NK-92 treated with Interleukin-12 subunit alpha and Interleukin-12 subunit beta, amount 100 ng/mL, for 24 hours (cell line): ENCODE measurements at regions not wholly inside any gene's neighbourhood (a gene's known extent, or its start where the extent isn't known, plus 50 kb on each side); places are given as distances from the start of the nearest gene placed in this dataset.
"Not testable (repeated sequence)": the region's sequence is repeated elsewhere in the genome, so short reads cannot be mapped to it uniquely, and the experiment has no call there.

Experiments
- DNase-seq: peaks from one replicate; lab custom pipeline; 2025; lab: John Stamatoyannopoulos, UW

- no peak for DNase-seq
Measured at GRCh38 chr2:225806105-225806504, 406.6 kb downstream of the NYAP2 start.

GRCh38 chr2:225802076-225802475 is 402.6 kb downstream of the NYAP2 start:
- not testable (repeated sequence) for DNase-seq

GRCh38 chr2:225797394-225797793 is 397.9 kb downstream of the NYAP2 start:
- DNase-seq, result no peak

- DNase-seq, result no peak
Measured at GRCh38 chr2:225794652-225795400, 395.3 kb downstream of the NYAP2 start.

GRCh38 chr2:225793736-225794550 is 394.4 kb downstream of the NYAP2 start:
- no peak for DNase-seq

DNA sequence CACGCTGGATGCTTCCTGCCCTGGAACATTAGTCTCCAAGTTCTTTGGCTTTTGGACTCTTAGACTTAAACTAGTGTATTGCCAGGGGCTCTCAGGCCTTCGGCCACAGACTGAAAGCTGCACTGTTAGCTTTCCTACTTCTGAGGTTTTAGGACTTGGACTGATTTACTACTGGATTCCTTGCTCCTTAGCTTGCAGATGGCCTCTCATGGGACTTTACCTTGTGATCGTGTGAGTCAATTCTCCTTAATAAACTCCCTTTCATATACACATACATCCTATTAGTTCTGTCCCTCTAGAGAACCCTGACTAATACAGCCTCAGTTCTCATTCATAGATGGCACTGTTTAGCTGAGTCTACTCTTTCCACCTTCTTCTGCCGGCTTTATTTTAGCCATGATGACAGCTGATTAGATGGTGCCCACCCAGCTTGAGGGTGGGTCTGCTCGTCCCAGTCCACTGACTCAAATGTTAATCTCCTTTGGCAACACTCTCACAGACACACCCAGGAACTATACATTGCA is 389.1 kb downstream of the NYAP2 start:
- no peak for DNase-seq

DNA sequence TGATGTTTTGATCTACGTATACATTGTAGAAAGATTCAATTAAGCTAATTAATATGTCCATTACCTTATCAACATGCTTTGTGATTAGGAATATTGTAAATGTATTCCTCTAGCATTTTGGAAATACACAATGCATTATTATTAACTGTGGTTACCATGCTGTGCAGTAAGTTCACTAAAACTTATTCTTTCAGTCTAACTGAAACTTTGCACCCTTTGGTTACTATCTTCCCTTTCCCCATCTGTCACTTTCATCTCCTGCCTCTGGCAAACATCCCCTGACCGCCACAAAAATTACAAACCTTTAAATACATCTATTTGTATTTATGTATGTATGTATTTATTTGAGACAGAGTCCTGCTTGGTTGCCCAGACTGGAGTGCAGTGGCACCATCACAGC is 388.0 kb downstream of the NYAP2 start:
- no peak for DNase-seq

GRCh38 chr2:225781991-225782390 is 382.5 kb downstream of the NYAP2 start:
- no peak for DNase-seq

- DNase-seq, result no peak
Measured at GRCh38 chr2:225781145-225781544, 381.6 kb downstream of the NYAP2 start.

- no peak for DNase-seq
Measured at GRCh38 chr2:225779829-225780228, 380.3 kb downstream of the NYAP2 start.

DNA sequence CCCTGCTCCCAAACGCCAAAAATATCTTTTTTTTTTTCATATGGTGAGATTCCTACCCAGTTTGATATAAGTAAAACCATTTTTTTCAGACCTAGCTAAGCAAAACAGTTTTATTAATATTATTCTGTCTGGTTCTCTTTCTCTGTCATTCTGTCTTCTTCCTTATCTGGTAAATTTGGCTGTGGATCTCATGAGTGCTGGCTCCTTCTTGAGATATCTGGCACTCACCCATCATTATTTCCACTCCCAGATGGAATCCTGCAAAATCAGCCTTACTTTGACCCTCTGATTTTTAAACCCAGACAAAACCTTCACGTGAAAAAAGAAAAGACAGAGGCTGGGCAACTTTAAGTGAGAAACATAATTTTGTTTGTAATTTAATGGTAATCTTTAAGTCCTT is 373.6 kb downstream of the NYAP2 start:
- no peak for DNase-seq

DNA sequence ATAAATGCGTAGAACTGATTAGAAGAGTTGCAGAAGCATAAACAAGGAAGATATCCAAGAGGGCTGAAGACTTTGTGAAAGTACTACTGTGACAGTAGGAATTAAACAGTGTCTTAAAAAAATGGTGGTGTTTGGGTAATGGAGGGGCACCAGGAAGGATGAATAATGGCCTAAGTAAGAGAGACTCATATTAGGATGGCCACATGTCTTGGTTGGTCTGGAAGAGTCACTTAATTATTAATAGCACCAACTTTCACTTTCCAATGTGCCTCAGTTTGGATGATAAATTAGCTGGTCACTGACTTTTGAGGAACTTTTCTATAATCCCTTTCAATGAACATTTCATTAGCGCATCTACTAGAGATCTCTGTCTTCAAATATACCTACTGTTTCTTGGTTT is 372.2 kb downstream of the NYAP2 start:
- no peak for DNase-seq

- DNase-seq, result no peak
Measured at GRCh38 chr2:225768741-225769140, 369.2 kb downstream of the NYAP2 start.

- DNase-seq, result no peak
Measured at GRCh38 chr2:225766431-225766830, 366.9 kb downstream of the NYAP2 start.

DNA sequence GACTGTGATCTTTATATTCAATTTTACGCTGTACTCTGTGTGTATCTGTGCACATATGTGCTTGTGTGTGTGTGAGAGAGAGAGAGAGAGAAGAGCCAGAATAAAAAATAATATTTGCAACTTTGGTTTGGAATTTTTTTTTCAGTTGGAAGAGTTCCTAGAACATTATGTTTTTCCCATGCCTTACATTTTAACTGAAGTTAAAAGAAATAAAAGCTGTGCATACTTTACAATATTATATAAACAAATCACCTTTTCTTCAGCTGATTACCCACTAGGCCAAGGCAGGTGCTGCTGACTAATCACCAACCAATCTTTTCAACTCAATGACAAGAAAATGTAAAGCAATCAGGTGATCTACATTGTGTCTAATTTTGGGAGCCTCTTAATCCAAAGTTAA is 366.3 kb downstream of the NYAP2 start:
- no peak for DNase-seq

DNA sequence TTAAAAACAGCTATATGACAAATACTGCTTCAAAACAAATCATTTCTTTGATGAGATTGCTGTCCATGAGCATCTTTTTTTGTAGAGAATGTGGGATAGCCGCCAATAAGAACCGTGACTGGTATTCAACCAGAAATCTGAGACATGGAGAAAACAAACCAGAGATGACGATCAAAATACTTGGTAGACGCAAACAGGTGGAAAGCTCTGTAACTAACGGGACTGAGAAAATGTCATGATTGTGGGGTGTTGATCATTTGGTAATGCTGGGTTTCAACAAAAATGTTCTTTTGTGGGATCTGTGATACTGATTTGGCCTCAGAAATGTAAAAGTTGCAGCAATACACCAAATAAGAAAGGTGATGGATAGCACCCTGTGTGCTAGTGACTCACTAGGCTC is 364.8 kb downstream of the NYAP2 start:
- no peak for DNase-seq

DNA sequence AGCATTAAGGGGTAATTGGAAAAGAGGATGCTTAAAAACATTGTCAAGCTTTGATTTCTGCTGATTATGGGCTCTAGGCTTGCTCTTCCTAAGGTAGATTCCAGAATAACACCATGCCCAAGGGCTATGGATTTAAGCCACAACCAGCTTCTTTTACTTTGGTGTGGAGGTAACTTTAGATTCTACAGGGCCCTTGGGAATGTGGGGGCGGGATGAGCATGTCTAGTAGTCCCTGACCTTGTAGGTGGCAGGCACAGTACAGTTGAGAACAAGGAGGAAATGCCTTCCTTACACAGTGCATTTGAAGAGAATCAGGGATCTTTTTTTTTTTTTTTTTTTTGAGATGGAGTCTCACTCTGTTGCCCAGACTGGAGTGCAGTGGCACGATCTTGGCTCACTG is 364.2 kb downstream of the NYAP2 start:
- no peak for DNase-seq

DNA sequence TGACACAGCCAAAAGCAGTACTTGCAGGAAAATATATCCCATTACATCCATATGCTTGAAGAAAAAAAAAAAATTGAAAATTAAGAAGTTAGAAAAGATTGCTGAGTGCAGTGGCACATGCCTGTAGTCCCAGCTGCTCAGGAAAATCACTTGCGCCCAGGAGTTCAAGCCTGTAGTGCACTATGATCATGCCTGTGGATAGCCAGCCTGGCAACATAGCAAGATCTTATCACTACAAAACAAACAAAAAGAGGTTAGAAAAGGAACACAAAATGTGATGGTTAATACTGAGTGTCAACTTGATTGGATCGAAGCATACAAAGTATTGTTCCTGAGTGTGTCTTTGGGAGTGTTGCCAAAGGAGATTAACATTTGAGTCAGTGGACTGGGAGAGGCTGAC is 361.9 kb downstream of the NYAP2 start:
- no peak for DNase-seq

DNA sequence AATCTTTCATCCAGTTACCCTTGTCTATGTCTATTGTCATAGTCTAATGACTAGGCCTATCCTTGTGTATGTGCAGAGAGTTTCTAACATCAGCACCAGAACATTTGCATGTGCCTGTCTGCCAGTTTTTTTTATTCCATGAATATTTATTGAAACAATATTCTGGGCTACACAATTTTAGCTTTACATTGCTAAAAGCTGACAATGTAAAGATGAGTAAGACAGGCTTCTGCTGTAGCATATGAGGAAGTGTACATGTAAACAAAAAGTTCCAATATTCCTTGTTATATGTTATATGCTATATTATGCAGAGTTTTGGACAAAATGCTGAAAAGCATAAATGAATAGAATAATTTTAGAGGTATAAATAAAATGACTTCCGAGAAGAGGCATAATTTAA is 357.7 kb downstream of the NYAP2 start:
- DNase-seq, result no peak

GRCh38 chr2:225756198-225756597 is 356.7 kb downstream of the NYAP2 start:
- no peak for DNase-seq

DNA sequence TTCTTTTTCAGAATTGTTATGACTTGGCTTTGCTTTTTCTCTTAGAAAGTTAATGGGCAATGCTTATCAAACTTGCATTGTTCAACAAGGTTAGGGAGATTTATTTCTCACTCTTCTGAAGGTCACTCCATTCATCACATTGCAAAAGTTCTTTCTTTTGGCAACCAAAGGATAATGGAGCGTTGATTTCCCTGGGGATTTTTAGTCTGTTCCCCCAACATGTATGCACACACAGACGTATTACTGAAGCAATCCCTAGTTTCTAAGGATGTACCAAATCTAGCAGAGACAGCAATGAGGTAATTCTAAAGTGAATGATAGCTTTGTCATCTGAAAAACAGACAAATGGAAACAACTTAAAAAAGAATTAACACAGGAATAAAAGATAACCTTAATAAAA is 349.1 kb downstream of the NYAP2 start:
- DNase-seq, result no peak

DNA sequence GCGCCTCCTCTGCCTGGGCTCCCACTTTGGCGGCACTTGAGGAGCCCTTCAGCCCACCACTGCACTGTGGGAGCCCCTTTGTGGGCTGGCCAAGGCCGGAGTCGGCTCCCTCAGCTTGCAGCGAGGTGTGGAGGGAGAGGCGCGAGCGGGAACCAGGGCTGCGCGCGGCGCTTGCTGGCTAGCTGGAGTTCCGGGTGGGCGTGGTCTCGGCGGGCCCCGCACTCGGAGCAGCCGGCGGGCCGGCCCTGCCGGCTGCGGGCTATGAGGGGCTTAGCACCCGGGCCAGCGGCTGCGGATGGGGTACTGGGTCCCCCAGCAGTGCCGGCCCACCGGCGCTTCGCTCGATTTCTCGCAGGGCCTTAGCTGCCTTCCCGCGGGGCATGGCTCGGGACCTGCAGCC is 344.5 kb downstream of the NYAP2 start:
- not testable (repeated sequence) for DNase-seq

- no peak for DNase-seq
Measured at GRCh38 chr2:225742487-225742886, 343.0 kb downstream of the NYAP2 start.
